ENCODE measurements at regions not wholly inside any gene's neighbourhood (a gene's known extent, or its start where the extent isn't known, plus 50 kb on each side); places are given as distances from the start of the nearest gene placed in this dataset.
"Not testable (repeated sequence)": the region's sequence is repeated elsewhere in the genome, so short reads cannot be mapped to it uniquely, and the experiment has no call there.

GRCh38 chr22:11057955-11058547 lies 4469.9 kb upstream of the OR11H1 start:
- H3K27me3 ChIP-seq (ENCODE audit: control insufficient read depth, extremely low read depth, insufficient read depth, low read length); H3K4me1 ChIP-seq (ENCODE audit: control insufficient read depth, extremely low read depth, insufficient read depth, low read length); H3K9ac ChIP-seq (ENCODE audit: control insufficient read depth, extremely low read depth, insufficient read depth, low read length); H3K4me2 ChIP-seq (ENCODE audit: control insufficient read depth, extremely low read depth, insufficient read depth, low read depth, low read length); H3K36me3 ChIP-seq (ENCODE audit: control insufficient read depth in 2 of 2, extremely low read depth in 1 of 2, insufficient read depth in 2 of 2, low read length in 2 of 2); H3K27ac ChIP-seq (ENCODE audit: control insufficient read depth, insufficient read depth, low read length); H3K9me1 ChIP-seq (ENCODE audit: control insufficient read depth, extremely low read depth, insufficient read depth, low read length); dilution Hi-C loops (cut with MboI; ENCODE audit: extremely low pct_ligation_motif_present, low sequenced_read_pairs); H4K20me1 ChIP-seq (ENCODE audit: control insufficient read depth, extremely low read depth, insufficient read depth, low read length); H3K79me2 ChIP-seq (ENCODE audit: control insufficient read depth, insufficient read depth, low read length); H3K4me3 ChIP-seq (ENCODE audit: control insufficient read depth in 2 of 3, extremely low read depth in 1 of 3, insufficient read depth in 2 of 3, low read depth in 1 of 3, low read length in 3 of 3); DNase-seq (ENCODE audit: low read depth, low spot score); H2AFZ ChIP-seq (ENCODE audit: control insufficient read depth, low read length); FAIRE-seq: not testable (repeated sequence)
- peaks cover 44% of the 10 kb centered on the region for H3K9me3 ChIP-seq (ENCODE audit: control insufficient read depth, low read depth, low read length)

- H3K4me2 ChIP-seq (ENCODE audit: control insufficient read depth, extremely low read depth, insufficient read depth, low read depth, low read length); H3K4me1 ChIP-seq (ENCODE audit: control insufficient read depth, extremely low read depth, insufficient read depth, low read length); DNase-seq (ENCODE audit: low read depth, low spot score); H3K4me3 ChIP-seq (ENCODE audit: control insufficient read depth in 2 of 3, extremely low read depth in 1 of 3, insufficient read depth in 2 of 3, low read depth in 1 of 3, low read length in 3 of 3); H3K36me3 ChIP-seq (ENCODE audit: control insufficient read depth in 2 of 2, extremely low read depth in 1 of 2, insufficient read depth in 2 of 2, low read length in 2 of 2); H3K9me1 ChIP-seq (ENCODE audit: control insufficient read depth, extremely low read depth, insufficient read depth, low read length); H3K27ac ChIP-seq (ENCODE audit: control insufficient read depth, insufficient read depth, low read length); dilution Hi-C loops (cut with MboI; ENCODE audit: extremely low pct_ligation_motif_present, low sequenced_read_pairs); H3K9ac ChIP-seq (ENCODE audit: control insufficient read depth, extremely low read depth, insufficient read depth, low read length); H4K20me1 ChIP-seq (ENCODE audit: control insufficient read depth, extremely low read depth, insufficient read depth, low read length); FAIRE-seq; H3K79me2 ChIP-seq (ENCODE audit: control insufficient read depth, insufficient read depth, low read length); H2AFZ ChIP-seq (ENCODE audit: control insufficient read depth, low read length); H3K27me3 ChIP-seq (ENCODE audit: control insufficient read depth, extremely low read depth, insufficient read depth, low read length): not testable (repeated sequence)
- H3K9me3 ChIP-seq (ENCODE audit: control insufficient read depth, low read depth, low read length) = peaks cover 40% of the 10 kb centered on the region
Observed at GRCh38 chr22:11059129-11059528, 4468.9 kb upstream of the OR11H1 start.

GRCh38 chr22:11060797-11061196 lies 4467.2 kb upstream of the OR11H1 start:
- H3K27me3 ChIP-seq (ENCODE audit: control insufficient read depth, extremely low read depth, insufficient read depth, low read length) = not testable (repeated sequence)

GRCh38 chr22:11062534-11062933 lies 4465.5 kb upstream of the OR11H1 start:
- H3K9ac ChIP-seq (ENCODE audit: control insufficient read depth, extremely low read depth, insufficient read depth, low read length); DNase-seq (ENCODE audit: low read depth, low spot score); H3K9me1 ChIP-seq (ENCODE audit: control insufficient read depth, extremely low read depth, insufficient read depth, low read length); dilution Hi-C loops (cut with MboI; ENCODE audit: extremely low pct_ligation_motif_present, low sequenced_read_pairs); H3K36me3 ChIP-seq (ENCODE audit: control insufficient read depth in 2 of 2, extremely low read depth in 1 of 2, insufficient read depth in 2 of 2, low read length in 2 of 2); H3K27me3 ChIP-seq (ENCODE audit: control insufficient read depth, extremely low read depth, insufficient read depth, low read length); H3K4me1 ChIP-seq (ENCODE audit: control insufficient read depth, extremely low read depth, insufficient read depth, low read length); H3K4me2 ChIP-seq (ENCODE audit: control insufficient read depth, extremely low read depth, insufficient read depth, low read depth, low read length); H3K79me2 ChIP-seq (ENCODE audit: control insufficient read depth, insufficient read depth, low read length); FAIRE-seq; H4K20me1 ChIP-seq (ENCODE audit: control insufficient read depth, extremely low read depth, insufficient read depth, low read length); H3K4me3 ChIP-seq (ENCODE audit: control insufficient read depth in 2 of 3, extremely low read depth in 1 of 3, insufficient read depth in 2 of 3, low read depth in 1 of 3, low read length in 3 of 3); H2AFZ ChIP-seq (ENCODE audit: control insufficient read depth, low read length); H3K27ac ChIP-seq (ENCODE audit: control insufficient read depth, insufficient read depth, low read length): not testable (repeated sequence)
- peaks cover 27% of the 10 kb centered on the region for H3K9me3 ChIP-seq (ENCODE audit: control insufficient read depth, low read depth, low read length)

More at GRCh38 chr22:11060797-11061196, 4467.2 kb upstream of the OR11H1 start:
- dilution Hi-C loops (cut with MboI; ENCODE audit: extremely low pct_ligation_motif_present, low sequenced_read_pairs); DNase-seq (ENCODE audit: low read depth, low spot score); H3K79me2 ChIP-seq (ENCODE audit: control insufficient read depth, insufficient read depth, low read length); H3K9me1 ChIP-seq (ENCODE audit: control insufficient read depth, extremely low read depth, insufficient read depth, low read length); H3K4me3 ChIP-seq (ENCODE audit: control insufficient read depth in 2 of 3, extremely low read depth in 1 of 3, insufficient read depth in 2 of 3, low read depth in 1 of 3, low read length in 3 of 3); H3K27ac ChIP-seq (ENCODE audit: control insufficient read depth, insufficient read depth, low read length); FAIRE-seq; H3K36me3 ChIP-seq (ENCODE audit: control insufficient read depth in 2 of 2, extremely low read depth in 1 of 2, insufficient read depth in 2 of 2, low read length in 2 of 2); H3K4me1 ChIP-seq (ENCODE audit: control insufficient read depth, extremely low read depth, insufficient read depth, low read length); H4K20me1 ChIP-seq (ENCODE audit: control insufficient read depth, extremely low read depth, insufficient read depth, low read length); H3K9ac ChIP-seq (ENCODE audit: control insufficient read depth, extremely low read depth, insufficient read depth, low read length); H3K4me2 ChIP-seq (ENCODE audit: control insufficient read depth, extremely low read depth, insufficient read depth, low read depth, low read length); H2AFZ ChIP-seq (ENCODE audit: control insufficient read depth, low read length): not testable (repeated sequence)
- peaks cover 26% of the 10 kb centered on the region for H3K9me3 ChIP-seq (ENCODE audit: control insufficient read depth, low read depth, low read length)

GRCh38 chr22:11063022-11063685 lies 4464.8 kb upstream of the OR11H1 start:
- H3K27me3 ChIP-seq (ENCODE audit: control insufficient read depth, extremely low read depth, insufficient read depth, low read length); H3K4me1 ChIP-seq (ENCODE audit: control insufficient read depth, extremely low read depth, insufficient read depth, low read length); H2AFZ ChIP-seq (ENCODE audit: control insufficient read depth, low read length); DNase-seq (ENCODE audit: low read depth, low spot score); H3K9ac ChIP-seq (ENCODE audit: control insufficient read depth, extremely low read depth, insufficient read depth, low read length); H3K4me3 ChIP-seq (ENCODE audit: control insufficient read depth in 2 of 3, extremely low read depth in 1 of 3, insufficient read depth in 2 of 3, low read depth in 1 of 3, low read length in 3 of 3); dilution Hi-C loops (cut with MboI; ENCODE audit: extremely low pct_ligation_motif_present, low sequenced_read_pairs); H4K20me1 ChIP-seq (ENCODE audit: control insufficient read depth, extremely low read depth, insufficient read depth, low read length); H3K36me3 ChIP-seq (ENCODE audit: control insufficient read depth in 2 of 2, extremely low read depth in 1 of 2, insufficient read depth in 2 of 2, low read length in 2 of 2); H3K9me1 ChIP-seq (ENCODE audit: control insufficient read depth, extremely low read depth, insufficient read depth, low read length); H3K4me2 ChIP-seq (ENCODE audit: control insufficient read depth, extremely low read depth, insufficient read depth, low read depth, low read length); FAIRE-seq; H3K79me2 ChIP-seq (ENCODE audit: control insufficient read depth, insufficient read depth, low read length); H3K27ac ChIP-seq (ENCODE audit: control insufficient read depth, insufficient read depth, low read length): not testable (repeated sequence)
- peaks cover 30% of the 10 kb centered on the region for H3K9me3 ChIP-seq (ENCODE audit: control insufficient read depth, low read depth, low read length)

Measured in keratinocyte (primary cell).